Fibroblast of the aortic adventitia (primary cell): ENCODE measurements at regions not wholly inside any gene's neighbourhood (a gene's known extent, or its start where the extent isn't known, plus 50 kb on each side); places are given as distances from the start of the nearest gene placed in this dataset.
A peak's percentile ranks its signal among the peaks of the same experiment; 100 is the strongest.

Experiments
- DNase-seq: peaks from one replicate; pipeline ENCODE4 v3.0.0-alpha.2; 2010; ENCODE audit warnings: low read depth
- H3K4me3 ChIP-seq: 2 replicates; pipeline ENCODE4 v1.5.1; 2011; ENCODE audit warnings: low read depth, mild to moderate bottlenecking, control low read depth, low read length, moderate library complexity
- CTCF ChIP-seq: IDR thresholded peaks from 2 replicates; pipeline ENCODE4 v1.5.1; 2011; ENCODE audit warnings: mild to moderate bottlenecking, low read length, control low read depth, inconsistent platforms; ENCODE audit not compliant: insufficient read depth

DNA sequence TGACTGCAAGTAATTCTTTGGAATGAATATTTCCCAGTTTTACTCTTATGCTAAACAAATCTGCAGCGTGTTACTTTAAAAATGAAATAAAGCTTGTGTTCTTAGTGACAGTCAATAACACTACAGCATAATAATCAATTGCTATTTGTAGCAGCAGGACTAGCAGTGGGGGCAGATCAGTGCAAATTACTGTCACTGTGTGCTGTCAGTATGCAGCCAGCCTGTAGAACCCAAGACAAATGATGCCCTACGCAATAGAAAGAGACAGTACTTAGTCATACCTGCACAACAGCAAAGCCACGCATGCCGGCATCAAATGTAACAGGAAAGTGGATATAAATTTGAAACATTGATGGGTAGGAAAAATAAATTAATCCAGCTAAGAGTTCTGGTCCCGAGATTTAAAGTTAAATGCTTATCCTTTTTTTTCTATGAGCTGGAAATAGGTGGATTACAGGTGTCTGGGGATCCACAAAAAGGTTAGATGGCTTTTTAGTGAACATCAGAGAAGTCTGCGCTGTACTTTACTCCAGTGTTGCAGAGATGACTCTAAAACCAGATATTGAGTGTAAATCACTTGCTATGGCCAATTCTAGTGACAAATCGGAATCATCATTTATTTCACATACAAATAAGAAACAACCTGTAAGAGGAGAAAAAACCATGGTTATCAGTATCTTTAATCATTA is 812.4 kb upstream of the ZEB2 start:
- DNase-seq = no peak
- no peak for TF ChIP-seq CTCF
- H3K4me3 ChIP-seq = no peak overlapping the region

GRCh38 chr2:145329971-145330370 is 810.1 kb upstream of the ZEB2 start:
- no peak for TF ChIP-seq CTCF
- DNase-seq = no peak
- H3K4me3 ChIP-seq = no peak overlapping the region

DNA sequence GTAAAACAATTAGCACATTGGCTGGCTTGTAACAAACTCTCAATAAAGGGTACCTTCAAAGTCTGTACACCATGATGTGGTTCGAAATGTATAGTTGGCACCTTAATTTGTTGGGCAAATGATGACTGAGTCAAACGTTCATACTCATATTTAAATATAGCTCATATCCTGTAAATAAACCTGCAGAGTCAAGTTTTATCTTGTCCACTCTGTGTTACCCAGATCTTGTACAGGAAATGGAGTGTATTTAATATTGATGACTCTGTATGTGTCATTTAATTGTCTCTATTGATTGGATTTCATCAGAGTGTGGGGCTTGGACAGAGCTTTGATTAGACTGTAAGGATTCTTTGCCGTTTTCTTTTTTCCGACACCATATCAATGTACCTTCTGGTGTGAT is 805.6 kb upstream of the ZEB2 start:
- DNase-seq = no peak
- no peak for TF ChIP-seq CTCF
- no peak overlapping the region for H3K4me3 ChIP-seq

GRCh38 chr2:145324748-145325147 is 804.8 kb upstream of the ZEB2 start:
- DNase-seq = no peak
- H3K4me3 ChIP-seq = no peak overlapping the region
- no peak for TF ChIP-seq CTCF

DNA sequence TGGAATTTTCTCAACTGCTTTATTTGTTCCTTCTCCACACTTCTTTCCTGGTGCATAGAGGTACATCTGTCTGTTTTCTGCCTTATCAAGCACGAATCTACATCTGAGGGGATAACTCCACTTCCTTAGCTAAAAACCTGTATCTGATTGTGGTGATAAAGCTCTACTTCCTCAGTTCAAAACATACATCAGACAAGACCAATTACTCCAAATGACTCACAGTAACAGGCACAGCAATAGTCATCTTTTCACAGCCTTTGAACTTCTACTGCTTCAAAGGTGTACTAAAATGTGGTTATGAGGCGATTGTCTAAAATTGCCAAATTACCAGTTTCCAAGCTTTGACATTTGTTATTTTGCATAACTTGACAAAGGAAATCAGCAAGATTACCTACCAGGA is 803.6 kb upstream of the ZEB2 start:
- H3K4me3 ChIP-seq = no peak overlapping the region
- no peak for TF ChIP-seq CTCF
- peak; percentile 14 for DNase-seq

DNA sequence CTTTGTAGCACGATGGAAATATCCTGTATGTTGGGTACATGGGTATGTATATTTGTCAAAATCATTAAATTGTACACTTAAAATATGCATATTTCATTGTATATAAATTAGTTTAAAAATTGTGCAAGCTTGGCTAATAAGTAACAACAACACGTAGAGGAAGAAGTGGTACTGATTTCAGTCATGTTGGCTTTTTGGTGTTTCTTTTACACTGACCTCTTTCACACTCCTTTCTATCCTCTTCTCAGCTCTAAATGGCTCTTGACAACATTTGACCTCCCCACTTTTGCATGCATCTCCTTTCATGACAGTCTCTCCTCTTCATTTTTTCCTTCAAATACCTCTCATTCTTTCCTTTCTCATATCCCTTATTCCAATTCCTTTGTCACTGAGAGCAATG is 801.4 kb upstream of the ZEB2 start:
- H3K4me3 ChIP-seq = no peak overlapping the region
- no peak for DNase-seq
- no peak for TF ChIP-seq CTCF

DNA sequence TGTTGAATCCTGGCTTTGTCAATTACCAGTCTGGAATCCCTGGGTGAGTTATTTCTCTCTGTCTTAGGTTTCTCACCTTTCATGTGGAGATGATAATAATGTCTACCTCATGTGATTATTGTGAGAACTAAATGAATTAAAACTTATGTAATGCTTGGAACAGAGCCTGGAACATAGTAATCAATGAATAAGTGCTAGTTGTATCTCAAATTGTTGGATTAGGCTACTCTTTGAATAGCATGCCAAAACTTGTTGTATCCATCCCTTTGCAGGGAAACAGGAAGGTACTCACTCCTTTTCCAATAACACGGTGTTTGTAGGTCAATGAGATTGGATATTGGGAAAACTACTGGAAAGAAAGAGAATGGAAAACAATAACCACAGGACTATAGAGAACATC is 796.6 kb upstream of the ZEB2 start:
- no peak for TF ChIP-seq CTCF
- H3K4me3 ChIP-seq = no peak overlapping the region
- no peak for DNase-seq
